Stimulated activated CD4-positive, alpha-beta T cell treated with anti-CD3 and anti-CD28 coated beads, Interleukin-1b, Interleukin-23, amount 100 ng/mL, for 4 hours (primary cell): ENCODE measurements at regions not wholly inside any gene's neighbourhood (a gene's known extent, or its start where the extent isn't known, plus 50 kb on each side); places are given as distances from the start of the nearest gene placed in this dataset.
A peak's percentile ranks its signal among the peaks of the same experiment; 100 is the strongest.
"Not testable (repeated sequence)": the region's sequence is repeated elsewhere in the genome, so short reads cannot be mapped to it uniquely, and the experiment has no call there.

Source experiments
- DNase-seq, 2 donors: peaks; one replicate each; pipeline ENCODE4 v3.0.0-alpha.2; 2020; ENCODE audit warnings: low read depth in 2 of 2

DNA sequence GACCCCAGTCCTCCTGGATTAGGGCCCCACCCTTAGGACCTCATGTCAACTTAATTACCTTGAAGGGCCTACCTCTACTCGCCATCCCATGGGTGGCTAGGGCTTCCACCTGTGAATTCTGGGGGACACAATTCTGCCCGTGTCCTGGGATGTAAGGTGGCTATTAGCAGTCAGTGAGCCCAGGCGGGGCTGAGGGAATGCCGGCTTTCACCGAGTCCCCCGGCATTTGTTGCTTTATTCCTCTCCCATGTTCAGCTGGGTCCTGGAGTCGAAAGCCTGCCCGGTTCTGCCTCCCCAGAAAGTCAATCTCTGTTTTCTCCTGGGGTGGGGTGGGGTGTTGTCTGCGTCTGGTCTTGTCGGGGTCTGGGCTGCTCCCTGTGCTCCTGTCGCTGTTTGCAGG lies 125.6 kb downstream of the GLRX3 start:
- no peak for DNase-seq

DNA sequence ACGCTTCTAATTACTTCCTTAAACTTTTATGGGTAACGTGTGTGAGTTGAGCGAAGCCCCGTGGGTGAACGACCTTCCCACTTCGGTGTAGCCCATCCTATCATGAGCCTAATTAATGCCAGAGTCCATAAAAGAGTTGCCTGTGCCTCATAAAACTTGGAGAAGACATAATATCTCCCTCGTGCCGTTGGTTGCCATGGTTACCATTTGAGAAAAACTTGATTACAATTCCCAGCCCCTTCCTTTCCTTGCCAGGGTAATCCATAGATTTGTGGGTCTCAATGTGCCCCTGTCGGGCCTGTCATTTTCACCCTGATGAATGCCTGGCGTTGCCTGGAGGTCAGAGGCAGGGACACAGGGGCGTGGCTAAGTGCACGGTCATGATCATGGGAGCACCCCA lies 127.1 kb downstream of the GLRX3 start:
- DNase-seq, result no peak

DNA sequence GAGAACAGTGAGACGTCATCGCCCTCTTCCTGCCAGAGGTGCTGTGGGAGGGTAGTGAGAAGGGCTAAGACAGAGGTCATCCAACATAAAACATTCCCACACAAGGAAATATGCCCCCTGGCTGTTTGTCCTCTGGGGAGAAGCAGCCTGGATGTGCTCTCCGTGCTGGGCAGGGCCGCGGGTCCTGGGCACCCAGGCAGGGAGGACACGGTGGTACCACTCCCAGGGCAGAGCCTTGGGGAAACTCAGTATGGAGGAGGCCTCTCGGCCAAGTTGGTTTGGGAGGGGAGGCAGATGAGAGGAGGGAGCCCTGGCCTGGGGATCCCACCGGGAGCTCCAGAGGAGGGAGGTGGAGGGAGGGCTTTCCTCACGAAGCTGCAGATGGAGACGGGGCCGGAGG lies 129.4 kb downstream of the GLRX3 start:
- no peak for DNase-seq

- DNase-seq, result no peak
Observed at GRCh38 chr10:130282492-130283218, 146.5 kb downstream of the GLRX3 start.

DNA sequence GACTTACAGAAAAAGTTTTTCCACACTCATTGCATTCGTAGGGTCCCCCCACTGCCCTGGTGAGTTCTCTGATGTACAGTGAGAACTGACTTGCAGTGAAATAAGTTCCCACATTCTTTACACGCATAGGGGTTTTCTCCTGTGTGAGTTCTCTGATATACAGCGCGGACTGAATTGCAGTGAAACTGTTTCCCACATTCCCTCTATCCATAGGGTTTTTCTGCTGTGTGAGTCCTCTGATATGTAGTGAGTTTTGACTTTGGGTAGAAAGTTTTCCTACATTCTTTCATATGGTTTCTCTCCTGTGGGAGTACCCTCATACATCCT lies 147.0 kb downstream of the GLRX3 start:
- no peak for DNase-seq

DNA sequence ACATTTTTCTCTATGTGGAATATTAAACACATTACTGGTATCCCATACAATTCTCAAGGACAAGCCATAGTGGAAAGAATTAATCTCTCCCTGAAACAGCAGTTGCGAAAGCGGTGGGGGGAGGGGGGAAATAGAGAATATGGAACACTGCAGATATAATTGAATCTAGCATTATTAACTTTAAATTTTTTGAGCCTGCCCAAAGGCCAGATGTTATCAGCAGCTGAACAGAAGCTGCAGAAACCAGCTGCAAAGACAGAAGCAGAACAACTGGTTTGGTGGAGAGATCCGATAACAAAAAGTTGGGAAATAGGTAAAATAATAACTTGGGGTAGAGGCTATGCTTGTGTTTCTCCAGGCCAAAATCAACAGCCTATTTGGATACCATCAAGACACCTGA lies 159.6 kb downstream of the GLRX3 start:
- DNase-seq, result not testable (repeated sequence)

DNA sequence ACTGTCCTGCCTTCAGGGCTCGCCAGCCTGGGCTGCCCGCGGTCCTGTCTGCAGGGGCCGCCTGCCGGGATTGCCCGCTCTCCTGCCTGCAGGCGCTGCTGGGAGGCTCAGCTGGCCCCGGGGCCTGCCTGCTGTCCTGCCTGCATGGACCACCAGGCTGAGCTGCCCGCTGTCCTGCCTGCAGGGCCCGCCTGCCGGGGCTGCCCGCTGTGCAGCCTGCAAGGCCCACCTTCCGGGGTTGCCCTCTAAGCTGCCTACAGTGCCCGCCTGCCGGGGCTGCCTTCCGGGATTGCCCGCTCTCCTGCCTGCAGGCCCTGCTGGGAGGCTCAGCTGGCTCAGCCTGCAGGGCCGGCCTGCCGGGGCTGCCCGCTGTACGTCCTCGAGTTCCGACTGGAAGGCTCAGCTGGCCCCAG lies 164.4 kb downstream of the GLRX3 start:
- DNase-seq, result peak in 1 of 2 donors; percentile 51

- DNase-seq, result peak; percentile 0 to 57
Observed at GRCh38 chr10:130301021-130301892, 165.1 kb downstream of the GLRX3 start.

GRCh38 chr10:130326954-130327353 lies 190.8 kb downstream of the GLRX3 start:
- DNase-seq, result no peak

DNA sequence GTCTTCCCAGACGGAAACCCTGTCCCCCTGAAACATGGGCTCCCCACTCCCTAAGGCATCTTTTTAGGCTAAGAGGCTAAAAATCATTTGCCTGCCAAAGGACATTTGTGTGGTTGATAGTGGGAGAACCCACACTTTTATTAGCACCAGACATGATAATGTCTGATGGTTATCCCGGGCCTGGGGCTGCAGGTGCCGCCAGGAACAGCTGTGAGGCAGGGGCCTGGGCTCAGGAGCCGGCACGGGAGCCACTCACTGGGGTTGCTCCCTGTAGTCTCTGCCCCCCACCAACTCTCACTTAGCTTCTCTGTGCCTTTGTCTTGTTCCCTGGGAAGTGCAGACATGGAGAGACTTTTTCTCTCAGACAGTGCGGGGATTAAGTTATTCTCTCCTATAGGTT lies 193.6 kb downstream of the GLRX3 start:
- no peak for DNase-seq

GRCh38 chr10:130333185-130333584 lies 197.0 kb downstream of the GLRX3 start:
- DNase-seq, result no peak

GRCh38 chr10:130335336-130335735 lies 199.1 kb downstream of the GLRX3 start:
- no peak for DNase-seq

- no peak for DNase-seq
Observed at GRCh38 chr10:130336617-130337304, 200.6 kb downstream of the GLRX3 start.

GRCh38 chr10:130337305-130337640 lies 201.1 kb downstream of the GLRX3 start:
- DNase-seq, result no peak

DNA sequence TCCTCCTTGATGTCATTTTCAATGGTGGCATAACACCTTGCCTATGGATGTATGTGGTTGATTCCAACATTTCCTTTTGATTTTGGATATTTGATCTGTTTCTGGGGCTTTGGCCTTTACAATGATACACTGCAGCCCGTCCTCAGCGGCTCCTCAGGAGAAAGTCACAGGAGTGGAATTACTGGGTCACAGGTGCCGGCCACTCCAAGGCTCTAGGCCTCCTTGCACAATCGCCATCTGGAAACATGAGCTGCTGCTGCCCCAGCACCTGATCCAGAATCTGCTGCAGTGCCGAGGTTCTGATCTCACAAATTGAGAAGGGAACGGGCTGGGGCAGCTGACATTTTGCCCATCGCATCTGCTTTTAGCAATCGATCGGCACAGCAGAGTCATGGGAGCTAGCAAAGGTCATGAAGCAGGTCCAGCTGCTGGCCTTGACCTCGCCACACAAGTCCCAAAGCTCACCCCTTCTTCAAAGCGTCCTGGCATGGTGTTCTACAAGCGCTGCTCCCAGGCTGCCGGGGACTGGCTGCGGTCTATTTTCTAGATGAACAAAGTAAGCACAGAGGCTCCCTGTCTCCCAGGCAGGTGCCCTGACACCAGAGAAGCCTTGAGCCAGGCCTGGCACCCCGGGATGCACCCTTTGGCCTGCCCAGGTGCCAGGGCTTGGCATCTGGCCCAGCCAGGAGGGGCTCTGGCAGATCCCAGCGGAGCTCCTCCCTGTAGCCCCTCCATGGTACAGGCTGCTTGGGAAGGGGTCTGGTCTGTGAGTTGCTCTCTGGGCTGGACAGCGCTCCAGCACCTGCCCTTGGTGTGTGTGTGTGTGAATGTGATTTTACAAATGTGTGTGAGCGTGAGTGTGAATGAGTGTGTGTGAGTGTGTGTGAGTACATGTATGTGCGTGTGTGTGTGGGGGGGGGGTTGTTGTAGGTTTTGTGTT lies 201.8 kb downstream of the GLRX3 start:
- DNase-seq, result no peak

DNA sequence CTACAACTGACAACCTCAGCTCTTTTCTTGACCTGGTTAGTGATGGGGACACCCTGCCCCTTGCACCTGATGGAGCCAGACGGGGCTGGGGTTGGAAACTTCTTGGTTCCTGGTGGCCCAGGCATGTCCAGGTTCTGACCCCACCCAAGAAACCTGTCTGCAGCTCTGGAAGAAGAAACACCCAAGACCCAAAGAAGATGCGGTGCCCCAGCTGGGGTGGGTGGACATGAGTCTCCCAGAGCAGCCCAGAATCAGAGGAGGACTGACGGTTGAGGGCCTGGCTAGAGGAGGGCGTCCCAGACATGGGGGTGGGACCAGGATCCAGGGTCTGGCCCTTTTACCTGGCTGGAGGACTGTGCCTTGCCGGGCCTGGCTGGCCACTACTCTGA lies 202.4 kb downstream of the GLRX3 start:
- no peak for DNase-seq

- no peak for DNase-seq
Observed at GRCh38 chr10:130339091-130339490, 202.9 kb downstream of the GLRX3 start.

DNA sequence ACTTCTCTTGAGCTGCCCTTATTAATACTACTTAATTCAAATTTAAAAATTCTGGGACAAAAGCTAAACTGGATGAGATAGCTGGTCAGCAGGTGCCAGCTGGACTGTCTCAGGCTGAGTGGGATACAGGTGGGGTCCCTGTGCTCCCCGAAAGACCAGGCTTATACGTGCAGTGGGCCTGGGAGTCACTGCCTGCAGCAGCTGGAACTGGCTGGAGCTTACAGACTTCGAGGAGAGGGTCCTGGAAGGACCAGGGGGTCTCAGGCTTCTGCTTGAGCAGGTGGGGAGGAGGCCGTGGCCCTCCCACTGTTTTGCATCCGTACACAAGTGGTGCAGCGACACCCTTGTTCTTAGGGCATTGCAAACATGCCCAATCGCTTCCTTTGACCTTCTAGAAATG lies 203.7 kb downstream of the GLRX3 start:
- no peak for DNase-seq

DNA sequence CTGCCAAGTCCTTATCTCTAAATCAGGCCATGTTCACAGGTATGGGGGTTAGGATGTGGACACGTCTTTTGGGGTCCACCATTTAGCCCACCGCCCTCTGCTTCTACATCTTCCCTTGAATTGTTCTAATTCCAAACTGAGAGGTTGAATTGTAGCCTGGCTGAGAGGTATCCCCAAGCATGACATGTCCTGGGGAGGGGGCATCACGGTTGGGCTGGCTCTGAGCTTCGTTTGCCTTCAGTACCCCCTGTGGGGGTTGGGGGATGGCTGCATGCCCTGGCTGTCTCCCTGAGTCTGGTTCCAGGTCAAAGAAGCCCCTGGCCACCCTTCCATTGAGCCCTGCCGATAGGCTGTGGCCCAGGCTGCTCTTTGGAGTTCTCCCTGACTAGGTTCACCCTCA lies 204.6 kb downstream of the GLRX3 start:
- DNase-seq, result no peak

GRCh38 chr10:130341356-130341755 lies 205.2 kb downstream of the GLRX3 start:
- DNase-seq, result no peak

GRCh38 chr10:130345728-130346127 lies 209.5 kb downstream of the GLRX3 start:
- no peak for DNase-seq

DNA sequence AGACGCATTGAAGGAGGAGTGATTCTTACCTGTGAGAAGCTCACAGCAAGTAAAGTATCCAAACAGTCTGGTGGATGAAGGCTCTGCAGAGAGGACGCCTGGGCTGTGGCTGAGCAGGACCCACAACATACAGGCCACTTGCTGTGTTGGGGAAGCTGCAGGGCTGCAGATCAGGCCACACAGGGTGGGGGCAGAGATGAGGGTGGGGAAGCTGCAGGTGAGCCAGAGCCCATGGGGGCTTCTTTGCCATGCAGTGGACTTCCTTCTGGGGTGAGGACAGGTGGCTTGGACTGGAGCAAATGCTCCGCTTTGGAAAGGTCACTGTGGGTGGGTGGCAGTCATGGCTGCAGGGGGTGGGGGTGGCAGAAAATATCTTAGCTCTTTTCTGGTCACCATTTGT lies 214.8 kb downstream of the GLRX3 start:
- no peak for DNase-seq
